HG03520 (cell line): ENCODE measurements at regions not wholly inside any gene's neighbourhood (a gene's known extent, or its start where the extent isn't known, plus 50 kb on each side); places are given as distances from the start of the nearest gene placed in this dataset.

Source experiments
- ATAC-seq: cut with Tn5 transposase; IDR thresholded peaks from one replicate; pipeline ENCODE4 v1.9.1; 2021; ENCODE audit warnings: mild to moderate bottlenecking, moderate library complexity; ENCODE audit not compliant: unreplicated experiment

DNA sequence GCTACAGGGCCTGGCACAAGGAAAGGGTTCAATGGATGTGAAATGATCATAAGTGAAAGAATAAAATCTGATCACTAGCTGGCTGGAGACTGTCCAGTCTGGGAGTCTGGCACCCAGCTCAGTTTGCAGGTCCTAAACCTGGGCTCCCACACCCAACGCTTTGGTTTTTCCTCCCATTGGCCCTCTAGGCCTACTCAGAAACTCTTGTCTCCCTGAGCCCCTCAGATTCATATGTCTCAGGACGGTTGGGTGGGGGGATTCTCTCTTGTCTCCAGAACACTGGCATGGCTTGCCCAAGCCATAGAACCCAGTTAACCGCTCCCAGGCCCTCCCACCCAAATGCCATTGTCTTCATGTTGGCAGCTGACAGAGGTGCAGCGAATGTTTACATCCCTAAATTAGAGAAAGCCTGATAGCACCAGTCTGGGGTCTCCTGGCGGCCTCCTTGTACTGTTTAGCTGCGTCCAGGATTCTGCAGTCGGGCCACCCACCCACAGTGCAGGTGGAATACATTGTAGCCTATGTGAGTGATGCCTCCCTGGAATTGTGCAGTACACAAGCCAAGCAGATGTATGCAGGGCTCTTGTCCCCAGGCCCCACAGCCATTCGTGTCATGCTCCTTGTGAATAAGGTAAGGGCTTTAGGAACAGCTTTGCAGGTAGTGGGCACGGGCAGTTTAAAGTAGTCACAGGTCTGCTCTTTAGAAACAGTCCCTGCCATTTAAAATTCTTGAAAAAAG lies 266.3 kb downstream of the XXYLT1 start:
- no peak for ATAC-seq

DNA sequence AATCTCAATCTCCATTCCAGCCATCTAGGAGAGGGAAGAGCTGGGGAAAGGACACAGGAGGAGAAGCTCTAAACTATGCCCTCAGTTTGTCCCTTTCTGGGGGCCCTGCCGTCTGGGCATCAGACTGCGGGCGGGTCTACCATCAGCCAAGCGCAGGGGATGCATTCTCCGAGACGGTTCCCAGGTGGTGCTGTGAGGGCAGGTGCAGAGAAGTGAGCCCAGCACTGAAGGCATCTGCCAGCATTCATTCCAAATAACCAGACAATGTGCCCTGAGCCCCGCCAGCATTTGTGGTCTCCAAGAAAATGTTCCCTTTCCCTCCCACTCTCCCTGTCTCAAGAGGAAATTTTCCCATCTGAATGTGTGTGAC lies 265.7 kb downstream of the XXYLT1 start:
- no peak for ATAC-seq

DNA sequence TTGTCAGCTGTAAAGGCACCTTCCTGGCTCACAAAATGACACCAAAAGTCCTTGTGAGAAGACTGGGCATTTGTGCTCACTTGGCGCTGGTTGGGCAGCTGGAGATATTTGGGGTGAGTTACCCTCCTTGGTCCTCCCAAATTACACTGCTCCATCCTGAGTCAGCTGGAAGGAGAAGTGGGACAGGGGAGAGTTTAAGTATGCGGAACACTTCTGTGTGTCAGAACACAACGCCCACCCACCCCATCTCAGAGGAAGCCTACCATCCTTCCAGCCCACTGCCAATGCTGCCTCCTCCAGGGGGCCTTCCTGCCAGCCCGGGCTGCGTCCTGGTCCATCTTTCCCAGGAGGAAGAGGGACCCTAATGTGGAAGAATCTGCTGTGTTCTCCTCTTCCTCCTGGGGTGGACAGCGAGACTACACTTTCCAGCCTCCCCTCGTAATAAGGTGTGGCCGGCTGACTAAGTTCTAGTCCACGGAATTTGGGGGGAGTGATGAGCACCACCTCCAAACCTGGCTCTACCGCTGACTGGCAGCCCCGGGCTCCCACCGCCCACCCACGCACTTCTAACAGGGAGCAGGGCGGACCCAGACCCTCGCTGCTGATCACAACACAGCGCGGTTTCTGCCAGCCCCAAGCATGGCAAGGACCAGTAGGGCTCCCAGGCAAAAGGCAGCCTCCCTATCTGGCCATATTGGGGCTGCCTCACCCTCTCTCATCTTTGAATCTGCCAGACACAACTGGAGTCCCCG lies 265.0 kb downstream of the XXYLT1 start:
- ATAC-seq: no peak

DNA sequence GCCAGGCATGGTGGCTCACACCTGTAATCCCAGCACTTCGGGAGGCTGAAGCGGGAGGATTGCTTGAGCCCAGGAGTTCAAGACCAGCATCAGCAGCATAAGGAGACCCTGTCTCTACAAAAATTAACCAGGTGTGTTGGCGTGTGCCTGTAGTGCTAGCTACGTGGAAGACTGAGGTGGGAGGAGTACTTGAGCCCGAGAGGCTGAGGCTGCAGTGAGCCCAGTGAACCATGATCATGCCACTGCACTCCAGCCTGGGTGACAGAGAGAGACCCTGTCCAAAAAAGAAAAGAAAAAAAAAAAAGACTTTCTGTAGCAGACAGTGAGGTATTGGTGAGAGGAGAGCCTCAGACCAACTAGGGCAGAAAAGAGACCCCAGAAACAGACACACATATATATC lies 263.8 kb downstream of the XXYLT1 start:
- ATAC-seq: no peak

DNA sequence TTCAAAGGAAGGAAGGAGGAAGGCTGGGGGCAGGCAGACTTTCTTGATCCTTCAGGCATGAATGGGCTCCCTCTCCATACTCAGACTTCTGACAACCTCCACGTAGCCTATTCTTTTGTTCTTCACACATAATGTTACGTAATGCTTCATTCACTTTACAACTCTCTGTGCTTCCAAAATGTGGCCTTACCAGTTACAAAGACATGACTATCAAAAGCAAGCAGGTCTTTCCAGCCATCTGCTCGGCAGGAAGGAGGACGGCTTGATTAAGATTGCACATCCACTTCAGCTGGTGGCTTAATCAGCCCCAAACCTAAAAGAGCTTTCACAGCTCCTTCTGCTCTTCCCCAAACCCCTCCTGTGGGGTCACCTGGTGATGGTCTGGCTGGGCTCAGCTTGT lies 263.2 kb downstream of the XXYLT1 start:
- no peak for ATAC-seq

DNA sequence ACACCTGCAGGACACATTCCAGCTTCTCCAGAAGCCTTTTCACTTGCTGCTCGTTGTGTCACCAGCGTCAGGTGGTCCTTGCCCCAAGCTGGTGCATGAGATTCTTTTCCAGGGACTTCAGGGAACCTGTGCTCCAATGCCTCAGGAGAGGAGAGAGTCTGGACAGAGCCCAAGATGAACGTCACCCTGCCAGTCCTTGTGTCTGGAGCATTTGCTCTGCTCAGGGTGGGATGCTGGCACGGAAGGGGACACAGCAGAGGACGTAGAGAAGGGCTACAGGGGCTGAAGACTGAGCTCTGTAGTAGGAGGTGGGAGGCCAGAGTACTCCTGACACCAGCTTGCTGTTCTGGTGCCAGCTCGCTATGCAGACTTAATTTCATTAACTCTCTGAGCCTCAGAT lies 262.1 kb downstream of the XXYLT1 start:
- no peak for ATAC-seq

DNA sequence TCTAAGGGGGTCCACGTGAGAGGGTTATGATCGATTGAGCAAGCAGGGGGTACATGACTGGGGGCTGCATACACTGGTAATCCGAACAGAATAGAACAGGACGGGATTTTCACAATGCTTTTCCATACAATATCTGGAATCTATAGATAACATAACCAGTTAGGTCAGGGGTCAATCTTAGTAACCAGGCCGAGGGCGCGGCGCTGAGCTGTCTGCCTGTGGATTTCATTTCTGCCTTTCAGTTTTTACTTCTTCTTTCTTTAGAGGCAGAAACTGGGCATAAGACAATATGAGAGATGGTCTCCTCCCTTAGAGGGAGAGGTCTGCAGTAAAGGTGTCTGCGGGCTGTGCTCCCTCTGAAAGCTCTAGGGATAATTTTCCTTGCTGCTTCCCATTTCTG lies 261.3 kb downstream of the XXYLT1 start:
- ATAC-seq: no peak

DNA sequence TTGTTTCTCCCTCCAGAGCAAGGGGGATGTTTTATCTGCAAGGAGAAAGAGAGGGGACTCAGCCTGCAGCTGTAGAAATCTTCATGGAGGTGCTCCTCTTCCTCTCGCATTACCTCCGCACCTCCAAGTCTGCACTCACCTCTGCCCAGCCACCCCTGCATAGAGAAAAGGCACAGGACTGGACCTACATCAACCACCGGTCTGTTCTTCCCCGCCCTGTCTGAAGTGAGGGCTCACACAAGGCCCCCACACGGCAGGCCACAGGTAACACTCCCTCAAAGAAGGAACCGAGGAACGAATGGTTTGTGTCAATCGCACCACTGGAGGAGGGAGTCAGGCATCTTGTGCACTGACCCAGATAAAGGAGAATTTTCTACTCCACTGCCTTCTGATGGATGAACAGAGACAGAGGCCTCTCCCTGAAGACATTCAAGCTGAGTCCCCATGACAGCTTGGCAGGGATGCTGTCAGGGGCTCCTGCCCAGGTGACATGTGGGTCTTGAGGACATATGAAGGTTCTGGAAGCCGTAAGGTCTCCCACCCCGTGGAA lies 260.3 kb downstream of the XXYLT1 start:
- ATAC-seq: no peak

DNA sequence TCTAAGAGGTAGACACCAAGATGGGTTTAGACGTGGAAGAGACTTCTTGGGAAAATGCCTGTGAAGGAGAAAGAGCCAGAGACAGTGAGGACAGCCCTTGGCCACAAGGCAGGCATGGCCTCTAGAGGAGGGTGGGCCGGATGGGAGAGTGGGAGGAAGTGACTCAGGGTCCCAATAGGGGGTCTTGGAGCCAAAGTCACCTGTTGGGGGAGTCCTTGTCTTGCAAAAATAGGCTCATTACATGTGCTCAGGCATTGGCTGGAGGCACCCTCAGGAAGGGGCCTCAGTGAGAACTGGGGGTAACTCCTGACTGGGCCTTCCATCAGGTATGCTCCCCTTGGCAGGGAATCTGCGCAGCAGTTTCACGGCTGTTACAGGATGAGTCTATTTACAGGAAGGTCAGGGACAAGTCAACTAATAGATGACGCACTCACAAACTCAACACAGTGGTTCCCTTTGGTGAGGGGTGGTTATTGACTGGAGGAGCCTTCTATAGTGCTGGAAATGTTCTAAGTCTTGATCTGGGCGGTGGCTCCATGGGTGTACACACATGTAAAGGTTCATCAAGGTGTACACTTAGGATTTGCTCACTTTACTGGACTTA lies 259.6 kb downstream of the XXYLT1 start:
- no peak for ATAC-seq

DNA sequence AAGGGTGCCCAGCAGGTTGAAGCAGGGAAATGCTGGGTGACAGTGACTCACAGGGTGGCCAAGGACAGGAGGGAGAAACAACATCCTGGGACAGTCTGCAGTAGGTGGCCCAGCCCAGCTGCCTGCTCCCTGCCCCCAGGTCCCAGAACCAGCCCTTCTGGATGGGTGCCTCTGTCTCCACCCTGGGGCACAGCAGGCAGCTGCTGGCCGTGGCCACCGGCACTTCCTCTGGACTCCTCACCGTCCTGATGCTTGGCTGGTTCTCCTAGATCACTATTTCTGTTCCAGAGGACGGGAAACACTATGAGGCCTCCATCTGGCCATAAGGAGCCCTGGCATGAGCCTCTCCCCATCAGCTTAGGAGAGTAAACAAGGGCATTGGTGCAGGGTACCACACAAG lies 258.9 kb downstream of the XXYLT1 start:
- no peak for ATAC-seq

DNA sequence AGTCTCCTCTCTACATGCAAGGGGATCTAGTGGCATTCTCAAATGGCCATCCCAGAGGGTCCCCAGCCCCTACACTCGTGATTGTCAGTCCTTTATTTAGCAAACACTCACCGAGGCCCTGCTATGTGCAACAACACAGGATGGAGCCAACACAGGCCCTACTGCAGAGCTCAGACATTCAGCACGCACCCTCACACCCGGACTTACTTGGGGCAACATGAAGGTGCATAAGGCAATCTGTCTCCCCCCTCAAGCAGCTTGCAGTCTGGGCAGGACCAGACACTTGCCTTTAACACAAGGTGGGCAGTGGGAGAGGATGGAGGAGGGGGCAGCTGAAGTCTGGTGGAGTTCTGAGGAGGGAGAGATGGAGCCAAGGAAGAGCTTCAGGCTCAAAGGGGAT lies 258.4 kb downstream of the XXYLT1 start:
- no peak for ATAC-seq

DNA sequence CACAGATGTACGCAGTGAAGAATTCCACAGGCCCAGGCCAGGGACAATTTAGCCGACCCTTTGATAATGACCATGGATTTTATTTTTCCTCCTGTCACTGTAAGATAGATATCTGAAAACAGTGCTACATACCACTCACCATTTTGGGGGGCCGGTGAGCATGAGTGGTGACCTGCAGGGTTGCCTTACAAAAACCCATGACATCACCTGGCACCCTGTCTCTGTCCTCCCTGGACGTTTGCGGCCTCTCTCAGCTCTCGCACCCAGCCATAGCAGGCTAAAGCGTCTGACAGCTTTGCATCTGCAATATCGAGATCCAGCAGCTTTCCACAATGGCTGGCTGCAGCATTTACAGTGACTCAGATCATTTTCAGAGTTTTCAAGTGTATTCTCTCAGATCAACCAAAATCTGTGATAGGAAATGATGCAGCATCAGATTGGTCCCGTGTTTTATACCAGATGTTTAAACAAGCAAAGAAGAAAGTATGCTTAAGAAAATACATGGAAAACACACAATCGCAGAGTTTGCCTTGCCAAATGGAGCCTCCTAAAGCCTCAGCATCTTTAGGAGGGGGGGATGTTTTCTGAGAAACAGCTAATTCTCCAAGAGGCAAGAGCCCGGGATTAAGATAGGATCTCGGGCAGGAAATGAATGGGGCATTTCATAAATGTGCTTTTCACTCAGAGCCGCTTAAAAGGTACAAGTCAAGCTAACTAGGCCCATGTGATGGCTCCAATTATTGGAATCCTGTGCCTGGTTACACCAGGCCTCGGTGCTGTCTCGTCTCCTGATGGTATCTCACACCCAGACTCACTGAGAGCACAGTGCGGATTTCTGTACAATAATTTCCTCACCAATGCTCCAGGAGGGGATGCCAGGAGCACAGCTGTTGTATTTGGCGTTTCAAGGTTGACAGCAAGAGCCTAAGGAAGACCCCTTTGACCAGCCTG lies 257.3 kb downstream of the XXYLT1 start:
- ATAC-seq: no peak

DNA sequence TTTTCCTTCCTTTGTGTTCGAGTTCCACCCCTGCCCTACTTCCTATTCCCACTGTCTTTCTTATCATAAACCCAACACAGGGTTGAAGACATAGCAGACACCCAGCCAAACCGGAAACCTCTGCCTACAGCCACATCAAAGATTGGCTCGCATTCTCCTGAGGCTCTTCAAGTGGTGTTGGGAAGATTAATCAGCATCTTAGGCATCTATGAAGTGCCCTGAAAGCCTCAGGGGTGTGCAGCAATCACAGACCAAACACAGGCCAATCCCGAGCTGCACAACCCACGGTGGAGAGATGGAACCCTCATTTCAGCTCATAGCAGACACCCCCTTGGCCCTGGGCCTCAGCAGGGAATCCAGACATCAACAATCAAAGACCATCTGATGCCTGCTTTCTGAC lies 255.9 kb downstream of the XXYLT1 start:
- no peak for ATAC-seq

DNA sequence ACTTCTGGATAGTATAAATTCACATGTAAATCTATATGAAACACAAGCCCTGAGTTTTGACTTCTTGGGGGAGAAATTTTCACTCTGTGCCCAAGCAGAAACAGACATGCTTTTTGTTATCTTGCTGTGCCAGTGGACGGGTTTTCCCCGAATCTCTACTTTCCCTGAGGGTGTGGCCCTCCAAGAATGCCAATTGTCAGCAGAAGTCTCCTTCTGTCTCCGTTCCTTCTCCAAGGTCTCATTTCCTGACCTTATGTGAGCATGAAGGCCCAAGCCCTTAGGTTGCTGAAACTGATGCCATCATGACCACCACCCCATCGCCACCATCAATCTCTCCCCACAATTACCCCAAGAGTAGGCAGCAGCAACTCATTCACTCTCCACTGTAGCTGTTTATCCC lies 253.8 kb downstream of the XXYLT1 start:
- ATAC-seq: no peak
